HCT116 (cell line): ENCODE measurements at regions not wholly inside any gene's neighbourhood (a gene's known extent, or its start where the extent isn't known, plus 50 kb on each side); places are given as distances from the start of the nearest gene placed in this dataset.

ENCODE experiments used
- ATAC-seq: fragments of 200-7000 bp; cut with Tn5 transposase; 2 replicates; pipeline ENCODE4 v1.9.1; 2020; ENCODE audit warnings: mild to moderate bottlenecking, moderate library complexity
- BruUV-seq: library from RNA; stranded (reverse); fragments of 400-500 nt; replicated peaks from 2 replicates; lab custom pipeline; 2021; lab: Mats Ljungman, UMichigan
- CTCF ChIA-PET: fragments of 300-600 bp; sonication (Branson Sonifier 250); formaldehyde crosslinking; loops from one replicate; lab custom pipeline; 2021; ENCODE audit warnings: antibody characterized with exemption; lab: Charles Lee
- POLR2A ChIA-PET: fragments of 300-600, 350-600 bp; sonication (Branson Sonifier 250); formaldehyde crosslinking; loops from one replicate; lab custom pipeline; 2021; ENCODE audit warnings: antibody characterized with exemption; lab: Charles Lee
- RAD21 ChIA-PET, 2 experiments: fragments of 300-600 bp; sonication (Branson Sonifier 250); formaldehyde crosslinking; loops; one replicate each; lab custom pipeline; 2023; ENCODE audit warnings: low total read pairs in 2 of 2; ENCODE audit not compliant: uncharacterized antibody in 2 of 2, unreplicated experiment in 2 of 2, low non-redundant PET in 1 of 2; lab: Charles Lee
- DNase-seq: peaks from one replicate; pipeline ENCODE4 v3.0.0-alpha.2; 2010; ENCODE audit warnings: low read depth, low spot score
- H2AFZ ChIP-seq: fragments of 200-600 bp; shearing (Covaris generic), sonication (generic); 2 replicates; pipeline ENCODE4 v1.6.1; 2017; ENCODE audit warnings: low read depth, mixed run types, mixed read lengths, antibody characterized with exemption, low read length; ENCODE audit not compliant: poor library complexity, severe bottlenecking
- H3K27ac ChIP-seq: 2 replicates; pipeline ENCODE4 v1.5.1; 2012; ENCODE audit warnings: low read depth, low read length
- H3K27me3 ChIP-seq: fragments of 200-600 bp; sonication (generic); 2 replicates; pipeline ENCODE4 v1.6.1; 2016; ENCODE audit warnings: mixed run types, low read length, mixed read lengths; ENCODE audit not compliant: insufficient read depth
- H3K36me3 ChIP-seq, 2 experiments: fragments of 200-500 bp in 1 of 2; fragments of 200-600 bp in 1 of 2; sonication (Bioruptor generic) in 1 of 2; sonication (generic) in 1 of 2; 2 replicates each; pipeline versions ENCODE4 v1.5.1 to v1.6.1; 2014 to 2016; ENCODE audit warnings: low read length in 2 of 2, inconsistent platforms in 1 of 2, mixed read lengths in 1 of 2, mixed run types in 1 of 2; ENCODE audit not compliant: insufficient read depth in 2 of 2, control insufficient read depth in 1 of 2
- H3K4me1 ChIP-seq, 2 experiments: fragments of 200-600 bp in 1 of 2; sonication (generic) in 1 of 2; 2 replicates each; pipeline versions ENCODE4 v1.5.1 to v1.6.1; 2012 to 2017; ENCODE audit warnings: low read length in 2 of 2, inconsistent platforms in 1 of 2, mild to moderate bottlenecking in 1 of 2, mixed read lengths in 1 of 2, mixed run types in 1 of 2, moderate library complexity in 1 of 2; ENCODE audit not compliant: insufficient read depth in 2 of 2, control insufficient read depth in 1 of 2
- H3K4me2 ChIP-seq: fragments of 200-600 bp; sonication (generic); 2 replicates; pipeline ENCODE4 v1.6.1; 2017; ENCODE audit warnings: mixed run types, low read length, mixed read lengths
- H3K4me3 ChIP-seq, 2 experiments: fragments of 200-600 bp in 1 of 2; sonication (generic) in 1 of 2; replicated peaks in 1 of 2; 2 replicates each; pipeline ENCODE4 v1.5.1; 2011 to 2016; ENCODE audit warnings: low read length in 2 of 2, control low read depth in 1 of 2, low read depth in 1 of 2, mild to moderate bottlenecking in 1 of 2, mixed read lengths in 1 of 2, mixed run types in 1 of 2
- H3K79me2 ChIP-seq: fragments of 200-600 bp; sonication (generic); 2 replicates; pipeline ENCODE4 v1.6.1; 2017; ENCODE audit warnings: mild to moderate bottlenecking, mixed run types, low read length, moderate library complexity, mixed read lengths; ENCODE audit not compliant: insufficient read depth
- H3K9ac ChIP-seq: fragments of 200-600 bp; sonication (generic); 2 replicates; pipeline ENCODE4 v1.6.1; 2016; ENCODE audit warnings: low read length, mixed read lengths
- H3K9me2 ChIP-seq: fragments of 200-600 bp; sonication (generic), shearing (Covaris generic); 2 replicates; pipeline ENCODE4 v1.6.1; 2017; ENCODE audit warnings: mixed run types, mild to moderate bottlenecking, moderate library complexity; ENCODE audit not compliant: insufficient read depth
- H3K9me3 ChIP-seq, 2 experiments: fragments of 200-500 bp in 1 of 2; fragments of 200-600 bp in 1 of 2; sonication (Bioruptor generic) in 1 of 2; sonication (generic) in 1 of 2; 2 replicates each; pipeline ENCODE4 v1.6.1; 2014 to 2017; ENCODE audit warnings: low read length in 2 of 2, mixed read lengths in 2 of 2, inconsistent platforms in 1 of 2, low read depth in 1 of 2, mild to moderate bottlenecking in 1 of 2, mixed run types in 1 of 2, moderate library complexity in 1 of 2; ENCODE audit not compliant: control insufficient read depth in 1 of 2, insufficient read depth in 1 of 2
- H4K20me1 ChIP-seq: fragments of 200-600 bp; sonication (generic), shearing (Covaris generic); 2 replicates; pipeline ENCODE4 v1.6.1; 2017; ENCODE audit warnings: mixed run types, mild to moderate bottlenecking, moderate library complexity; ENCODE audit not compliant: insufficient read depth
- CBX3 ChIP-seq: IDR thresholded peaks from 2 replicates; pipeline ENCODE4 v1.6.1; 2012; ENCODE audit warnings: low read depth
- CEBPB ChIP-seq: IDR thresholded peaks from 2 replicates; pipeline ENCODE4 v1.6.1; 2012; ENCODE audit warnings: low read depth
- EGR1 ChIP-seq: IDR thresholded peaks from 2 replicates; pipeline ENCODE4 v1.6.1; 2012; ENCODE audit warnings: low read depth
- ELF1 ChIP-seq: IDR thresholded peaks from 2 replicates; pipeline ENCODE4 v1.6.1; 2012; ENCODE audit warnings: low read depth, borderline replicate concordance
- EZH2 ChIP-seq: fragments of 200-600 bp; sonication (generic); IDR thresholded peaks from 2 replicates; pipeline ENCODE4 v1.6.1; 2017; ENCODE audit warnings: antibody characterized with exemption, mixed run types
- EZH2phosphoT487 ChIP-seq: fragments of 200-600 bp; IDR thresholded peaks from 2 replicates; pipeline ENCODE4 v1.6.1; 2018; ENCODE audit warnings: antibody characterized with exemption, borderline replicate concordance
- FOSL1 ChIP-seq: IDR thresholded peaks from 2 replicates; pipeline ENCODE4 v1.6.1; 2012; ENCODE audit warnings: low read depth
- POLR2A ChIP-seq: IDR thresholded peaks from 2 replicates; pipeline ENCODE4 v1.7.0; 2011; ENCODE audit warnings: borderline replicate concordance; ENCODE audit not compliant: insufficient read depth, insufficient read length; ENCODE audit errors: extremely low read depth
- POLR2AphosphoS5 ChIP-seq: IDR thresholded peaks from 2 replicates; pipeline ENCODE4 v1.6.1; 2011; ENCODE audit warnings: mild to moderate bottlenecking, low read depth, low read length, moderate library complexity
- REST ChIP-seq: IDR thresholded peaks from 2 replicates; pipeline ENCODE4 v1.6.1; 2012; ENCODE audit warnings: low read depth
- SIN3A ChIP-seq: IDR thresholded peaks from 2 replicates; pipeline ENCODE4 v1.6.1; 2012; ENCODE audit warnings: low read depth
- SP1 ChIP-seq: IDR thresholded peaks from 2 replicates; pipeline ENCODE4 v1.6.1; 2012; ENCODE audit warnings: low read depth
- SRF ChIP-seq: IDR thresholded peaks from 2 replicates; pipeline ENCODE4 v1.6.1; 2012; ENCODE audit warnings: low read depth
- ZFX ChIP-seq: fragments of 450-650 bp; IDR thresholded peaks from 2 replicates; pipeline ENCODE4 v1.6.1; 2017
- intact Hi-C: fragments of 100-400 bp; cut with micrococcal nuclease; formaldehyde crosslinking; loops from 2 replicates; pipeline ENCODE4 v1.10.0; 2022
- TF ChIP-seq, protein P1 (sequence below): IDR thresholded peaks from 2 replicates; pipeline ENCODE4 v1.6.1; 2012
- TF ChIP-seq, protein P2 (sequence below), 3 experiments: fragments of 200-600 bp in 1 of 3; sonication (generic) in 1 of 3; IDR thresholded peaks in 2 of 3; conservative IDR thresholded peaks in 1 of 3; 2 replicates each; pipeline ENCODE4 v1.5.1; 2012 to 2017; ENCODE audit warnings: low read depth in 2 of 3, low read length in 2 of 3, antibody characterized with exemption in 1 of 3, borderline replicate concordance in 1 of 3, control low read depth in 1 of 3, mild to moderate bottlenecking in 1 of 3, mixed read lengths in 1 of 3, mixed run types in 1 of 3, moderate library complexity in 1 of 3; ENCODE audit not compliant: insufficient read depth in 1 of 3
- TF ChIP-seq, protein P3 (sequence below): IDR thresholded peaks from 2 replicates; pipeline ENCODE4 v1.6.1; 2012

- CTCF ChIA-PET: no interaction called here
- intact Hi-C loops: no loop called here
- no peak for ATAC-seq
Measured at GRCh38 chr1:112778137-112778536, 63.0 kb upstream of the PPM1J start.

More at GRCh38 chr1:112778137-112778536, 63.0 kb upstream of the PPM1J start:
- no peak overlapping the region for H2AFZ ChIP-seq
- BruUV-seq: no TSS peak
- no peaks in the 10 kb centered on the region for H3K27me3 ChIP-seq
- ChIA-PET RAD21 (no interaction called here), POLR2A (no interaction called here)
- no peak overlapping the region for H3K4me3 ChIP-seq
- H3K36me3 ChIP-seq: no peaks in the 10 kb centered on the region
- no peak overlapping the region for H3K9ac ChIP-seq
- no peaks in the 10 kb centered on the region for H3K79me2 ChIP-seq
- H4K20me1 ChIP-seq: no peaks in the 10 kb centered on the region
- H3K9me3 ChIP-seq: no peaks in the 10 kb centered on the region
- no peak overlapping the region for H3K27ac ChIP-seq
- no peaks in the 10 kb centered on the region for H3K4me1 ChIP-seq
- H3K4me2 ChIP-seq: no peak overlapping the region
- TF ChIP-seq SRF: no peak
- TF ChIP-seq EZH2: no peak
- TF ChIP-seq ZFX: no peak
- TF ChIP-seq, protein P1, sequence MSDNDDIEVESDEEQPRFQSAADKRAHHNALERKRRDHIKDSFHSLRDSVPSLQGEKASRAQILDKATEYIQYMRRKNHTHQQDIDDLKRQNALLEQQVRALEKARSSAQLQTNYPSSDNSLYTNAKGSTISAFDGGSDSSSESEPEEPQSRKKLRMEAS: no peak
- TF ChIP-seq, protein P2, sequence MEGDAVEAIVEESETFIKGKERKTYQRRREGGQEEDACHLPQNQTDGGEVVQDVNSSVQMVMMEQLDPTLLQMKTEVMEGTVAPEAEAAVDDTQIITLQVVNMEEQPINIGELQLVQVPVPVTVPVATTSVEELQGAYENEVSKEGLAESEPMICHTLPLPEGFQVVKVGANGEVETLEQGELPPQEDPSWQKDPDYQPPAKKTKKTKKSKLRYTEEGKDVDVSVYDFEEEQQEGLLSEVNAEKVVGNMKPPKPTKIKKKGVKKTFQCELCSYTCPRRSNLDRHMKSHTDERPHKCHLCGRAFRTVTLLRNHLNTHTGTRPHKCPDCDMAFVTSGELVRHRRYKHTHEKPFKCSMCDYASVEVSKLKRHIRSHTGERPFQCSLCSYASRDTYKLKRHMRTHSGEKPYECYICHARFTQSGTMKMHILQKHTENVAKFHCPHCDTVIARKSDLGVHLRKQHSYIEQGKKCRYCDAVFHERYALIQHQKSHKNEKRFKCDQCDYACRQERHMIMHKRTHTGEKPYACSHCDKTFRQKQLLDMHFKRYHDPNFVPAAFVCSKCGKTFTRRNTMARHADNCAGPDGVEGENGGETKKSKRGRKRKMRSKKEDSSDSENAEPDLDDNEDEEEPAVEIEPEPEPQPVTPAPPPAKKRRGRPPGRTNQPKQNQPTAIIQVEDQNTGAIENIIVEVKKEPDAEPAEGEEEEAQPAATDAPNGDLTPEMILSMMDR (IDR thresholded peaks at IDR 0.05 in 2 of 3, conservative IDR thresholded peaks at IDR 0.05 in 1 of 3; ENCODE audit: borderline replicate concordance in 1 of 3, insufficient read depth in 1 of 3, low read depth in 2 of 3, low read length in 2 of 3): no peak
- TF ChIP-seq REST: no peak
- TF ChIP-seq, protein P3, sequence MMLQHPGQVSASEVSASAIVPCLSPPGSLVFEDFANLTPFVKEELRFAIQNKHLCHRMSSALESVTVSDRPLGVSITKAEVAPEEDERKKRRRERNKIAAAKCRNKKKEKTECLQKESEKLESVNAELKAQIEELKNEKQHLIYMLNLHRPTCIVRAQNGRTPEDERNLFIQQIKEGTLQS: no peak
- no peak for TF ChIP-seq FOSL1
- TF ChIP-seq CEBPB: no peak
- no peak for TF ChIP-seq SP1
- no peak for TF ChIP-seq CBX3
- no peak for TF ChIP-seq POLR2A
- TF ChIP-seq ELF1: no peak
- no peak for TF ChIP-seq SIN3A
- TF ChIP-seq POLR2AphosphoS5: no peak
- no peak for TF ChIP-seq EZH2phosphoT487
- TF ChIP-seq EGR1: no peak
- no peak for DNase-seq
- no peaks in the 10 kb centered on the region for H3K9me2 ChIP-seq
